Stimulated activated naive CD8-positive, alpha-beta T cell treated with anti-CD3 and anti-CD28 coated beads, Interleukin-15, Interleukin-2, amounts not matched to agents 100 ng/mL and 50 ng/mL, for 24 hours (primary cell): ENCODE measurements at regions not wholly inside any gene's neighbourhood (a gene's known extent, or its start where the extent isn't known, plus 50 kb on each side); places are given as distances from the start of the nearest gene placed in this dataset.
A peak's percentile ranks its signal among the peaks of the same experiment; 100 is the strongest.
"Not testable (repeated sequence)": the region's sequence is repeated elsewhere in the genome, so short reads cannot be mapped to it uniquely, and the experiment has no call there.

ENCODE experiments used
- H3K27ac Mint-ChIP-seq: one replicate; pipeline ENCODE4 v1.8.0; 2021; ENCODE audit warnings: mild to moderate bottlenecking, mixed read lengths
- H3K27me3 Mint-ChIP-seq: one replicate; pipeline ENCODE4 v1.8.0; 2021; ENCODE audit warnings: mixed read lengths
- H3K36me3 Mint-ChIP-seq: one replicate; pipeline ENCODE4 v1.8.0; 2021; ENCODE audit warnings: low read depth, mixed read lengths
- H3K4me1 Mint-ChIP-seq: one replicate; pipeline ENCODE4 v1.8.0; 2021; ENCODE audit warnings: low read depth, mixed read lengths
- H3K4me3 Mint-ChIP-seq: one replicate; pipeline ENCODE4 v1.8.0; 2021; ENCODE audit warnings: mild to moderate bottlenecking, mixed read lengths
- H3K9me3 Mint-ChIP-seq: one replicate; pipeline ENCODE4 v1.8.0; 2021; ENCODE audit warnings: mixed read lengths

DNA sequence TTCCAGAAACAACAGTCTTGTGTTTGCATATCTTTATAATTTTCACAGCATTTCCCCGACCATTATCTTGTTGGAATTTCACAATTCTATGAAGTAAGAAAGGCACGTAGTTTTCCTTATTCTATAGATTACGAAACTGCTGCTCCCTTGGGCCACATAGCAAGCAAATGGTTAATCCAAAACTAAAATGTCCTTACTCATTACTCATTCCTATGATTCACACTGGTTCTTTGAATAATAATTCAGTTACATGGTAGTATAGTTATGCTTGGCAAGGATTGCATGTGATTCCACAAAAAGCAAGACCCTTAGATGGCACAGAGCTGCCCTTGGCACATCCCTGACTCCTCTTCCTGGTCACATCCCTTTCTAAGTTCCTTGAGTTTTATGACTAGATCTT lies 51.2 kb downstream of the OR13H1 start:
- no peak overlapping the region for H3K4me3 Mint-ChIP-seq
- H3K4me1 Mint-ChIP-seq = no peaks in the 10 kb centered on the region
- H3K27me3 Mint-ChIP-seq = no peaks in the 10 kb centered on the region
- H3K36me3 Mint-ChIP-seq = no peaks in the 10 kb centered on the region
- no peak overlapping the region for H3K27ac Mint-ChIP-seq
- no peaks in the 10 kb centered on the region for H3K9me3 Mint-ChIP-seq

DNA sequence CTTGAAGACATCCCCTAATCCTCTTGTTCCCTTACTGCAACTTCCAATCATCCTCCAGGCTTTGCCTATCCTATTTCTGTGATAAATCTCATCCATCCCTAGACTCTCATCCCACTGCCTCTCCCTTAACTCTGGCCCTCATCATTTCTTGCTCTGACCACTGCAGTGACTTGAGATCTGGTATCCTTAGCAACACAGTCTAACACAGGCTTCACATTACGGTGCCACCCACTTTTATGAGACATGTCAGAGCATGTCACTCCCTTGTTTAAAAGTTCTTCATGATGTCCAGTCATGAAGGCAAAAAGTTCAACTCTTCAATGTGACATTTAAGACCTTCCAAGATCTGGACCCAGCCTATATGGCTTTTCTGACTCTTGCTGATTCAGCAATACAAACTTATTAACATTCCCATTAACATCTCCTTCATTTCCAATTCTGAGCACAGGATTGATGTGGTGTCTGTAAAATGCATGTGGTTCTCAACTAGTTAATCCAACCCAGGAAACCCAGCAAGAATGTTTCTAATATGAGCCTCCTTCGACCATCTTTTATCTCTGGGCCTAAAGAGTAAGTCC lies 64.0 kb downstream of the OR13H1 start:
- Mint-ChIP-seq H3K9me3 (no peaks in the 10 kb centered on the region), H3K36me3 (no peaks in the 10 kb centered on the region), H3K4me3 (no peak overlapping the region), H3K27ac (no peak overlapping the region), H3K27me3 (no peaks in the 10 kb centered on the region), H3K4me1 (no peaks in the 10 kb centered on the region)

GRCh38 chrX:131609480-131609879 lies 65.6 kb downstream of the OR13H1 start:
- Mint-ChIP-seq H3K36me3 (no peaks in the 10 kb centered on the region), H3K27me3 (no peaks in the 10 kb centered on the region), H3K9me3 (no peaks in the 10 kb centered on the region), H3K27ac (no peak overlapping the region), H3K4me1 (no peaks in the 10 kb centered on the region), H3K4me3 (no peak overlapping the region)

- Mint-ChIP-seq H3K4me1 (no peaks in the 10 kb centered on the region), H3K36me3 (no peaks in the 10 kb centered on the region), H3K27ac (no peak overlapping the region), H3K9me3 (no peaks in the 10 kb centered on the region), H3K4me3 (no peak overlapping the region), H3K27me3 (no peaks in the 10 kb centered on the region)
Measured at GRCh38 chrX:131613260-131613659, 69.4 kb downstream of the OR13H1 start.

GRCh38 chrX:131614241-131614640 lies 70.4 kb downstream of the OR13H1 start:
- H3K4me3 Mint-ChIP-seq = no peak overlapping the region
- H3K4me1 Mint-ChIP-seq = no peaks in the 10 kb centered on the region
- H3K27me3 Mint-ChIP-seq = no peaks in the 10 kb centered on the region

GRCh38 chrX:131617182-131617581 lies 73.3 kb downstream of the OR13H1 start:
- Mint-ChIP-seq H3K27ac (no peak overlapping the region), H3K36me3 (no peaks in the 10 kb centered on the region), H3K9me3 (no peaks in the 10 kb centered on the region), H3K4me1 (no peaks in the 10 kb centered on the region), H3K4me3 (no peak overlapping the region), H3K27me3 (no peaks in the 10 kb centered on the region)

More at GRCh38 chrX:131614241-131614640, 70.4 kb downstream of the OR13H1 start:
- H3K9me3 Mint-ChIP-seq = no peaks in the 10 kb centered on the region
- H3K27ac Mint-ChIP-seq = no peak overlapping the region
- H3K36me3 Mint-ChIP-seq = no peaks in the 10 kb centered on the region

DNA sequence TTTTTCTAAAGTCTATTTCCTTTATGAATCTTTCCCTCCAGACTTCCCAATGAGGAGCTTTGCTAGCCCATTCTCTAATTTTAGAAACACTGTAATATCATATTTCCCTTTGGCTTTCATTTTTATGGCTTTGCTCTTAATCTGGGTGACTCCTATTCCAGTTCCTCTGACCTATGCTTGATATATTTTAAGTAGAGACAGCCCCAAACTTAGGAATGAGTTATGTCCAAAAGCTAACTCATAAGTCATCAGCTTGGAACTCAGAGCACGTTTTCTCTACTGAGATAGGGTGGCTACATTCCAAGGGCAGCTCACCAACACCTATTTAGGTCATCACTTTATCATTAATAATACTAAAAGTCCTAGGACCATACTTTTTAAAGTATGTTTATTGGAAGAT lies 77.8 kb downstream of the OR13H1 start:
- Mint-ChIP-seq H3K4me3 (no peak overlapping the region), H3K27ac (no peak overlapping the region), H3K36me3 (no peaks in the 10 kb centered on the region), H3K27me3 (peaks cover 4% of the 10 kb centered on the region), H3K9me3 (no peaks in the 10 kb centered on the region), H3K4me1 (no peaks in the 10 kb centered on the region)

DNA sequence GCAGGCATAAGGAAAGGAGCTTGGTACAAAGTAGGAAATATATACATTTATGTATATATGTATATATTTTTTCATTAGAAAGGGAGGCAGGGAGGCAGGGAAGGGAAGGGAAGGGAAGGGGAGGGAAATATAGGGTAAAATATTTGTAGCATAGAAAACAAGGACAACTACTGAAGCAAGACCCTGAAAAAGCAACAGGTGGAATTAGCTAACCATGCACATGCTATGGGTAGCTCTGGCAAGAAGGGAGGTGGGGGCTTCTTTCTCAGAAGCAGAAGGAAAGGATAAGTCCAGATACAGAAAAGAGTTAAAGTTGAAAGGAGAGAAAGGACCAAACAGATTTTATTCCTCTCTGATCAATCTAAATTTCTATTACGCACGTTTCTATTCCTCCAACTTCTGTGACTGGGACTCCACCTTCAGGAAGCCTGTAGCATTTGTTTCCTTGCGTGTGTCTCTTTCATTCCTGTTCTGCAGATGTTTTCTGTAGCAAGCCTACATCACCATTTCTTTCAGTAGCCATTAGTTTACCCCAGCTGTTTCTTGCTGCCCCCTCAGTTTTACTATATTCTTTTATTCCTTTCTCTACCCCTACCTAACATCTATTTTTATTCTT lies 82.9 kb downstream of the OR13H1 start:
- Mint-ChIP-seq H3K4me3 (no peak overlapping the region), H3K4me1 (no peaks in the 10 kb centered on the region), H3K27ac (no peak overlapping the region), H3K27me3 (peaks cover 20% of the 10 kb centered on the region), H3K9me3 (no peaks in the 10 kb centered on the region), H3K36me3 (no peaks in the 10 kb centered on the region)

GRCh38 chrX:131630534-131630933 lies 86.7 kb downstream of the OR13H1 start:
- Mint-ChIP-seq H3K4me3 (no peak overlapping the region), H3K36me3 (no peaks in the 10 kb centered on the region), H3K9me3 (no peaks in the 10 kb centered on the region), H3K27me3 (peaks cover 16% of the 10 kb centered on the region), H3K27ac (no peak overlapping the region), H3K4me1 (peaks cover 2% of the 10 kb centered on the region)

DNA sequence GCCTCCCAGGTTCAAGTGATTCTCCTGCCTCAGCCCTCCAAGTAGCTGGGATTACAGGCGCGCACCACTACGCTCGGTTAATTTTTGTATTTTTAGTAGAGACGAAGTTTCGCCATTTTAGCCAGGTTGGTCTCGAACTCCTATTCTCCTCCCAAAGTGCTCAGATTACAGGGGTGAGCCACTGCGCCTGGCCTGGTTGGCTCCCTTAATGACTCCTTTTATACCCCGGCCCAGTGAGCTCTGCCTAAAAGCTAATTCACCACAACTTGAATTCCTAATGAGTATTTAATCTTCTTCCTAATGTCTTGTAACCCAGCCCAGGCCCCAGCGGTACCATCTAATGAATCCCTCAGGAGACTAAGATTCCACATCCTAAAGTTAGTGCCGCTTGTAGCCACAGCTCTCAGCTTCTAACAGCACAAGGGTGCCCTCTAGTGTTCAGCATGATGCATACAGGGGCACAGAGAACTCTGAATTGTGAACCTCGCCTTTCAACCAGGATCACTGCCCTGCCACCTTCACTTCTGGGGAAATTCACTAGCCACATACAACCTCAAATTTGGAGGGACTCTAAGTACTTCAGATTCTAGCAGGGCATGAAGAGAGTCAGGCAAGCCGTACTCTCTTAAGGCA lies 89.5 kb downstream of the OR13H1 start:
- Mint-ChIP-seq H3K4me3 (no peak overlapping the region), H3K27me3 (peaks cover 3% of the 10 kb centered on the region), H3K4me1 (peaks cover 2% of the 10 kb centered on the region), H3K27ac (no peak overlapping the region), H3K36me3 (no peaks in the 10 kb centered on the region), H3K9me3 (no peaks in the 10 kb centered on the region)

GRCh38 chrX:131634900-131635299 lies 91.0 kb downstream of the OR13H1 start:
- Mint-ChIP-seq H3K36me3 (no peaks in the 10 kb centered on the region), H3K4me3 (no peak overlapping the region), H3K4me1 (peaks cover 2% of the 10 kb centered on the region), H3K27ac (no peak overlapping the region), H3K27me3 (no peaks in the 10 kb centered on the region), H3K9me3 (no peaks in the 10 kb centered on the region)

DNA sequence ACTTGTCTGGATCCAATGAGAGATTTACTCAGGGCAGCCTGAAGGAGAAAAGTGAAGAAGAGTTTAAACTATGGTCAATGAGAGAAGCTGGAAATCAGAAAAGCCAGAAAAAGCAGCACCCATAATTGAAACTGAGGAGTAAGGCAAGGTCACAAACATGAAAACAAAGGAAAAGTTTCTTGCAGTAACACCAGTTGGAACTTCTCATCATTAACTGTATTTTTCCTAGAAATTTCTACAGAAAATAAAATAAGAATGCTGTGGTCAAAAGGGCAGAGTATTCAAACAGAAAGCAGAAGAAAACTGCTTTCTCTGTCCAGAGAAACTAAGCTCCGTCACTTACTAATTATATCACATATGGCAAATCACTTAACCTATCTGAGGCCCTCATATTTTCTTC lies 102.2 kb downstream of the OR13H1 start:
- H3K36me3 Mint-ChIP-seq = no peaks in the 10 kb centered on the region
- peaks cover 10% of the 10 kb centered on the region for H3K4me1 Mint-ChIP-seq
- H3K9me3 Mint-ChIP-seq = no peaks in the 10 kb centered on the region
- H3K27me3 Mint-ChIP-seq = no peaks in the 10 kb centered on the region
- no peak overlapping the region for H3K27ac Mint-ChIP-seq
- no peak overlapping the region for H3K4me3 Mint-ChIP-seq

DNA sequence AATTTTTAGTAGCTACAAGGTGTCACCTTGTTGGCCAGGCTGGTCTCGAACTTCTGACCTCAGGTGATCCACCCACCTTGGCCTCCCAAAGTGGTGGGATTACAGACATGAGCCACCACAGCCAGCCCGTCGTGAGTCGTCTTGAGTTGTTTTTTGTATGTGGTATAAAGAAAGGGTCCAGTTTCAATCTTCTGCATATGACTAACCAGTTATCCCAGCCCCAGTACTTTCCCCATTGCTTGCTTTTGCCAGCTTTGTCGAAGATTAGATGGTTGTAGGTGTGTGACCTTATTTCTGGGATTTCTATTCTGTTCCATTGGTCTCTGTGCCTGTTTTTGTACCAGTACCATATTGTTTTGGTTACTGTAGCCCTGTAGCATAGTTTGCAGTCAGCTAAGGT lies 105.9 kb downstream of the OR13H1 start:
- Mint-ChIP-seq H3K4me3 (no peak overlapping the region), H3K9me3 (no peaks in the 10 kb centered on the region), H3K36me3 (no peaks in the 10 kb centered on the region), H3K4me1 (peaks cover 10% of the 10 kb centered on the region), H3K27me3 (peaks cover 8% of the 10 kb centered on the region), H3K27ac (no peak overlapping the region)

- no peaks in the 10 kb centered on the region for H3K9me3 Mint-ChIP-seq
- peak overlapping the region; percentile 58 for H3K27ac Mint-ChIP-seq
- H3K36me3 Mint-ChIP-seq = no peaks in the 10 kb centered on the region
- H3K27me3 Mint-ChIP-seq = peaks cover 8% of the 10 kb centered on the region
- H3K4me1 Mint-ChIP-seq = peaks cover 10% of the 10 kb centered on the region
- H3K4me3 Mint-ChIP-seq = no peak overlapping the region
Measured at GRCh38 chrX:131650637-131651410, 107.0 kb downstream of the OR13H1 start.

- not testable (repeated sequence) for H3K36me3 Mint-ChIP-seq, H3K27me3 Mint-ChIP-seq, H3K27ac Mint-ChIP-seq, H3K4me1 Mint-ChIP-seq, H3K9me3 Mint-ChIP-seq, H3K4me3 Mint-ChIP-seq
Measured at GRCh38 chrX:131663726-131664125, 119.9 kb downstream of the OR13H1 start.
